PC-3 (cell line): ENCODE measurements at regions not wholly inside any gene's neighbourhood (a gene's known extent, or its start where the extent isn't known, plus 50 kb on each side); places are given as distances from the start of the nearest gene placed in this dataset.

Experiments
- ATAC-seq: fragments of 200-7000 bp; cut with Tn5 transposase; 2 replicates; pipeline ENCODE4 v1.9.1; 2020; ENCODE audit warnings: mild to moderate bottlenecking, moderate library complexity
- BruUV-seq: library from RNA; stranded (reverse); fragments of 400-500 nt; replicated peaks from 2 replicates; lab custom pipeline; 2021; lab: Mats Ljungman, UMichigan
- CTCF ChIA-PET: fragments of 300-600 bp; sonication (Branson Sonifier 250); formaldehyde crosslinking; loops from one replicate; lab custom pipeline; 2022; ENCODE audit warnings: antibody characterized with exemption; lab: Charles Lee
- POLR2A ChIA-PET: fragments of 300-600 bp; sonication (Branson Sonifier 250); formaldehyde crosslinking; loops from one replicate; lab custom pipeline; 2022; ENCODE audit warnings: antibody characterized with exemption; ENCODE audit not compliant: unreplicated experiment; lab: Charles Lee
- DNase-seq: peaks from one replicate; pipeline ENCODE4 v3.0.0-alpha.2; 2015
- H2AFZ ChIP-seq: fragments of 300-600 bp; sonication (generic); 2 replicates; pipeline ENCODE4 v1.6.0; 2016; ENCODE audit warnings: antibody characterized with exemption, low read length
- H3F3A ChIP-seq: fragments of 300-600 bp; sonication (generic); one replicate; pipeline ENCODE4 v1.6.0; 2017; ENCODE audit warnings: antibody characterized with exemption, low read length, control low read depth, mild to moderate bottlenecking; ENCODE audit not compliant: unreplicated experiment
- H3K27ac ChIP-seq: fragments of 300-600 bp; sonication (generic); 2 replicates; pipeline ENCODE4 v1.5.1; 2016; ENCODE audit warnings: mild to moderate bottlenecking, low read length
- H3K27me3 ChIP-seq: fragments of 300-600 bp; sonication (generic); 2 replicates; pipeline ENCODE4 v1.6.1; 2016; ENCODE audit warnings: low read length, mixed read lengths
- H3K36me3 ChIP-seq: fragments of 300-600 bp; sonication (generic); 2 replicates; pipeline ENCODE4 v1.6.1; 2016; ENCODE audit warnings: low read depth, mixed run types, low read length, mixed read lengths
- H3K4me1 ChIP-seq: fragments of 300-600 bp; sonication (generic); 2 replicates; pipeline ENCODE4 v1.5.1; 2016; ENCODE audit warnings: low read length; ENCODE audit not compliant: insufficient read depth
- H3K4me2 ChIP-seq: fragments of 300-600 bp; sonication (generic); 2 replicates; pipeline ENCODE4 v1.6.0; 2016; ENCODE audit warnings: low read length
- H3K4me3 ChIP-seq: fragments of 300-600 bp; sonication (generic); 2 replicates; pipeline ENCODE4 v1.5.1; 2016; ENCODE audit warnings: mild to moderate bottlenecking, low read length, mixed read lengths
- H3K79me2 ChIP-seq: fragments of 300-600 bp; sonication (generic); 2 replicates; pipeline ENCODE4 v1.6.1; 2017; ENCODE audit warnings: low read length, mixed read lengths
- H3K9ac ChIP-seq: fragments of 300-600 bp; sonication (generic); 2 replicates; pipeline ENCODE4 v1.6.0; 2016; ENCODE audit warnings: mild to moderate bottlenecking, low read length
- H3K9me2 ChIP-seq: fragments of 300-600 bp; sonication (generic); replicated peaks from 2 replicates; pipeline ENCODE4 v1.6.1; 2016; ENCODE audit warnings: mixed run types, low read length, mixed read lengths
- H3K9me3 ChIP-seq: fragments of 300-600 bp; sonication (generic); 2 replicates; pipeline ENCODE4 v1.6.1; 2016; ENCODE audit warnings: low read length, mixed read lengths
- H4K20me1 ChIP-seq: fragments of 300-600 bp; sonication (generic); 2 replicates; pipeline ENCODE4 v1.6.1; 2016; ENCODE audit warnings: low read length, mixed read lengths
- CTCF ChIP-seq: fragments of 300-600 bp; sonication (generic); conservative IDR thresholded peaks from 2 replicates; pipeline ENCODE4 v1.5.1; 2017; ENCODE audit warnings: antibody characterized with exemption, low read depth, mild to moderate bottlenecking, low read length
- EZH2 ChIP-seq: fragments of 300-600 bp; sonication (generic); IDR thresholded peaks from one replicate; pipeline ENCODE4 v1.6.1; 2017; ENCODE audit warnings: antibody characterized with exemption, mild to moderate bottlenecking, low read length; ENCODE audit not compliant: unreplicated experiment
- EZH2phosphoT487 ChIP-seq: fragments of 300-600 bp; sonication (generic); IDR thresholded peaks from 2 replicates; pipeline ENCODE4 v1.6.1; 2018; ENCODE audit warnings: mild to moderate bottlenecking, antibody characterized with exemption, low read length, borderline replicate concordance
- intact Hi-C: fragments of 100-400 bp; cut with micrococcal nuclease; formaldehyde crosslinking; loops from 2 replicates; pipeline ENCODE4 v1.9.0; 2023

- Histone ChIP-seq H3K4me3 (no peak overlapping the region), H2AFZ (no peak overlapping the region), H3K9me3 (no peaks in the 10 kb centered on the region), H3K4me2 (no peak overlapping the region), H4K20me1 (no peaks in the 10 kb centered on the region), H3K9ac (no peak overlapping the region), H3K79me2 (no peaks in the 10 kb centered on the region), H3K27me3 (no peaks in the 10 kb centered on the region), H3K4me1 (no peaks in the 10 kb centered on the region), H3F3A (no peaks in the 10 kb centered on the region), H3K27ac (no peak overlapping the region), H3K36me3 (no peaks in the 10 kb centered on the region), H3K9me2 (no peaks in the 10 kb centered on the region)
- intact Hi-C loops = no loop called here
- ATAC-seq (no peak), DNase-seq (no peak)
- BruUV-seq = no TSS peak
- ChIA-PET CTCF (no interaction called here), POLR2A (no interaction called here)
- TF ChIP-seq CTCF = no peak
Measured at GRCh38 chr3:68060191-68060590, 405.8 kb upstream of the SUCLG2 start.

GRCh38 chr3:68059628-68060152, 405.3 kb upstream of the SUCLG2 start:
- Histone ChIP-seq H3K9me3 (no peaks in the 10 kb centered on the region), H3K4me3 (no peak overlapping the region), H3K79me2 (no peaks in the 10 kb centered on the region), H3K36me3 (no peaks in the 10 kb centered on the region), H3K9ac (no peak overlapping the region), H3K4me2 (no peak overlapping the region), H3F3A (no peaks in the 10 kb centered on the region), H3K9me2 (no peaks in the 10 kb centered on the region), H2AFZ (no peak overlapping the region), H4K20me1 (no peaks in the 10 kb centered on the region), H3K4me1 (no peaks in the 10 kb centered on the region), H3K27ac (no peak overlapping the region), H3K27me3 (no peaks in the 10 kb centered on the region)
- no TSS peak for BruUV-seq
- ChIA-PET POLR2A (no interaction called here), CTCF (no interaction called here)
- no peak for TF ChIP-seq CTCF
- no peak for TF ChIP-seq EZH2phosphoT487
- TF ChIP-seq EZH2 = no peak
- intact Hi-C loops = no loop called here
- DNase-seq (no peak), ATAC-seq (no peak)

DNA sequence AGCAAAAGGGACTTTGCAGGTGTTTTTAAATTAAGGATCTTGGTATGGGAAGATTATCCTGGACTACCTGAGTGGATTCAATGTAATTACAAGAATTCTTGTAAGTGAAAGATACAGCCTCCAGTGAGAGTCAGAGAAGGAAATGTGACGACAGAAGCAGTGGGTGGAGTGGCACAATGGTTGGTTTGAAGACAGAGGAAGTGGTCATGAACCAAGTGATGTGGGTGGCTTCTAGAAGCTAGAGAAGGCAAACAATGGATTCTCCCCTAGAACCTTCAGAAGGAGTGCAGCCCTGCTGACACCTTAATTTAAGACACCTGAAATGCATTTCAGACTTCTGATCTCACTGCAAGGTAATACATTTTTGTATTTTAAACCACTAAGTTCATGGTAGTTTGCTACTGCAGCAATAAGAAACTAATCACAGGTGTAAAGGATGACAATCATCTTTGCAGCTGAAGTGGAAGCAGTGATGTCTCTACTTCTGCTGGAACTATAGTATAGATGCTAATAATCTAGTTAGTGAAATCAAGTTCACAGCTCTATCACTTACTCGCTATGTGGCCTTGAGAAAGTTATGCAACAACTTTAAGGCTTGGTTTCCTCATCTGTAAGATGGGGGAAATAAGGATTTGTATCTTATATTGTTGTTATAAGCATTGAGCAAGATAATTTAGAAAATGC, 403.4 kb upstream of the SUCLG2 start:
- ChIA-PET CTCF (no interaction called here), POLR2A (no interaction called here)
- no peaks in the 10 kb centered on the region for H3K36me3 ChIP-seq
- BruUV-seq = no TSS peak
- no peak for DNase-seq
- H3K4me3 ChIP-seq = no peak overlapping the region
- H3K9me3 ChIP-seq = no peaks in the 10 kb centered on the region
- no peak overlapping the region for H3K9ac ChIP-seq
- H3F3A ChIP-seq = no peaks in the 10 kb centered on the region
- ATAC-seq = no peak
- no peaks in the 10 kb centered on the region for H3K4me1 ChIP-seq
- no peaks in the 10 kb centered on the region for H4K20me1 ChIP-seq
- H3K4me2 ChIP-seq = no peak overlapping the region
- no peak overlapping the region for H2AFZ ChIP-seq
- no peaks in the 10 kb centered on the region for H3K9me2 ChIP-seq
- TF ChIP-seq CTCF (no peak), EZH2 (no peak), EZH2phosphoT487 (no peak)
- H3K27me3 ChIP-seq = no peaks in the 10 kb centered on the region
- no peak overlapping the region for H3K27ac ChIP-seq
- H3K79me2 ChIP-seq = no peaks in the 10 kb centered on the region
- intact Hi-C loops = no loop called here
